GM19324 (cell line): ENCODE measurements at regions not wholly inside any gene's neighbourhood (a gene's known extent, or its start where the extent isn't known, plus 50 kb on each side); places are given as distances from the start of the nearest gene placed in this dataset.

Source experiments
- ATAC-seq: cut with Tn5 transposase; IDR thresholded peaks from one replicate; pipeline ENCODE4 v1.9.1; 2021; ENCODE audit warnings: mild to moderate bottlenecking, moderate library complexity; ENCODE audit not compliant: unreplicated experiment, low FRiP score

- no peak for ATAC-seq
Measured at GRCh38 chr11:38332046-38332445, 1734.0 kb upstream of the RAG2 start.

GRCh38 chr11:38330578-38330977 lies 1732.5 kb upstream of the RAG2 start:
- no peak for ATAC-seq

- ATAC-seq = no peak
Measured at GRCh38 chr11:38323961-38324761, 1726.1 kb upstream of the RAG2 start.

- ATAC-seq = no peak
Measured at GRCh38 chr11:38315151-38315550, 1717.1 kb upstream of the RAG2 start.

- ATAC-seq = no peak
Measured at GRCh38 chr11:38307455-38307854, 1709.4 kb upstream of the RAG2 start.

- ATAC-seq = no peak
Measured at GRCh38 chr11:38305682-38306081, 1707.6 kb upstream of the RAG2 start.

- no peak for ATAC-seq
Measured at GRCh38 chr11:38304926-38305325, 1706.9 kb upstream of the RAG2 start.

GRCh38 chr11:38302564-38302963 lies 1704.5 kb upstream of the RAG2 start:
- ATAC-seq = no peak

GRCh38 chr11:38300570-38300969 lies 1702.5 kb upstream of the RAG2 start:
- no peak for ATAC-seq

- ATAC-seq = no peak
Measured at GRCh38 chr11:38296211-38296776, 1698.3 kb upstream of the RAG2 start.

GRCh38 chr11:38282718-38283117 lies 1684.7 kb upstream of the RAG2 start:
- ATAC-seq = no peak

GRCh38 chr11:38278457-38279141 lies 1680.6 kb upstream of the RAG2 start:
- no peak for ATAC-seq

- ATAC-seq = no peak
Measured at GRCh38 chr11:38274031-38274430, 1676.0 kb upstream of the RAG2 start.

- no peak for ATAC-seq
Measured at GRCh38 chr11:38272376-38272775, 1674.3 kb upstream of the RAG2 start.

GRCh38 chr11:38266691-38267090 lies 1668.7 kb upstream of the RAG2 start:
- ATAC-seq = no peak

GRCh38 chr11:38256436-38256835 lies 1658.4 kb upstream of the RAG2 start:
- no peak for ATAC-seq

- no peak for ATAC-seq
Measured at GRCh38 chr11:38254913-38255312, 1656.9 kb upstream of the RAG2 start.

- no peak for ATAC-seq
Measured at GRCh38 chr11:38252620-38253019, 1654.6 kb upstream of the RAG2 start.

GRCh38 chr11:38246451-38246850 lies 1648.4 kb upstream of the RAG2 start:
- ATAC-seq = no peak

- no peak for ATAC-seq
Measured at GRCh38 chr11:38226684-38227083, 1628.6 kb upstream of the RAG2 start.

GRCh38 chr11:38221295-38221694 lies 1623.3 kb upstream of the RAG2 start:
- ATAC-seq = no peak

GRCh38 chr11:38219636-38220035 lies 1621.6 kb upstream of the RAG2 start:
- no peak for ATAC-seq
